ENCODE measurements at regions not wholly inside any gene's neighbourhood (a gene's known extent, or its start where the extent isn't known, plus 50 kb on each side); places are given as distances from the start of the nearest gene placed in this dataset.

DNA sequence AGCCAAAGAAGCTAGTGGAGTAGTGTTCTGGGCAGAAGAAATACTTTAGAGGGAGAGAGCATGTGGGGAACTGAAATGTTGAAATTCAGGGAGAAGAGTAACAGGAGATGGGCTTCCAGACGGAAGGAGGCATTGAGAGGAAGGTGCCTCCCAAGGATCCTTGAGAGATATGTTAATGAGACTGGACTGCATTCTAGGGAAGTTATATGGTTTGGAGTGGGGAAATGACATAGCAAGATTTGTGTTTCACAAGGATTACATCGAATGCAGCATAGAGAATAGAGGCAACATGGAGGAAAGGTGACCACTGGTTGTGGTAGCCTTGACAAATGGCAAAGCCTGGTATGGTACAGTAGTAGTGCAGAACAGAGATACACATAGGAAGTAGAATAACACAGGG lies 160.5 kb upstream of the HMCN1 start:
- Mint-ChIP-seq H3K36me3 (ENCODE audit: insufficient read depth in 1 of 3, low read depth in 3 of 3) (peaks cover 7 to 10% (median 7%) of the 10 kb centered on the region in 3 experiments), H3K4me3 (no peak overlapping the region)

More for the DNA sequence above, 160.5 kb upstream of the HMCN1 start:
- Histone ChIP-seq H4K8ac (replicated peaks; ENCODE audit: insufficient read length, low read depth, low read length) (no peak overlapping the region), H4K91ac (ENCODE audit: insufficient read length, low read depth, low read length) (no peak overlapping the region), H3K79me1 (ENCODE audit: insufficient read depth, low read depth, low read length, poor library complexity, severe bottlenecking) (no peaks in the 10 kb centered on the region), H3K56ac (ENCODE audit: insufficient read length, low read depth, low read length) (no peak overlapping the region), H2AFZ (ENCODE audit: low read length) (no peak overlapping the region), H2BK5ac (ENCODE audit: insufficient read length, low read length) (no peak overlapping the region), H3K4me2 (ENCODE audit: insufficient read depth, insufficient read length, low read length) (no peak overlapping the region), H4K20me1 (ENCODE audit: control insufficient read depth, insufficient read depth, insufficient read length) (no peaks in the 10 kb centered on the region), H3K9me3 (ENCODE audit: control insufficient read depth, low read depth, low read length) (no peaks in the 10 kb centered on the region), H2BK15ac (ENCODE audit: low read depth, low read length) (no peak overlapping the region), H3K14ac (ENCODE audit: insufficient read depth, low read length) (no peak overlapping the region), H2BK20ac (ENCODE audit: low read depth, low read length, poor library complexity, severe bottlenecking) (no peak overlapping the region), H3K18ac (ENCODE audit: insufficient read length, low read depth, low read length) (no peak overlapping the region), H3K23ac (ENCODE audit: insufficient read length, low read depth, low read length) (no peak overlapping the region), H3K9ac (ENCODE audit: extremely low read depth, insufficient read length, low read length) (no peak overlapping the region), H3K23me2 (ENCODE audit: insufficient read length, low read depth, low read length, poor library complexity, severe bottlenecking) (no peaks in the 10 kb centered on the region), H3K27ac (ENCODE audit: insufficient read length, low read depth, low read length) (no peak overlapping the region), H3K79me2 (ENCODE audit: insufficient read depth, low read length) (no peaks in the 10 kb centered on the region), H2BK120ac (ENCODE audit: low read depth, low read length, poor library complexity, severe bottlenecking) (no peak overlapping the region), H4K5ac (ENCODE audit: insufficient read length, low read depth, low read length) (no peak overlapping the region), H3T11ph (ENCODE audit: low read length) (no peak overlapping the region), H3K4ac (ENCODE audit: low read depth, low read length) (no peak overlapping the region), H2BK12ac (ENCODE audit: insufficient read length, low read depth, low read length) (no peak overlapping the region), H2AK5ac (ENCODE audit: insufficient read length, low read length) (no peak overlapping the region), H3K27me3 (ENCODE audit: insufficient read depth, low read length) (no peaks in the 10 kb centered on the region), H3K4me1 (ENCODE audit: insufficient read depth, low read length) (no peaks in the 10 kb centered on the region)
- Mint-ChIP-seq H3K9me3 (peaks cover 12 to 13% of the 10 kb centered on the region in 2 experiments), H3K27me3 (ENCODE audit: low read depth) (no peaks in the 10 kb centered on the region), H3K4me1 (peaks cover 4% of the 10 kb centered on the region in 2 experiments; a peak in 2 of 4 replicates), H3K27ac (no peak overlapping the region)
- no peak for DNase-seq
- no CpG with 5 or more reads among the region's 2 CpGs for WGBS (ENCODE audit: extremely low coverage, insufficient read length, low lambda C conversion rate)
- TF ChIP-seq CTCF (conservative IDR thresholded peaks at IDR 0.05) = no peak

All from H9 (cell line).